Nephron progenitor cell (in vitro differentiated cells): ENCODE measurements at regions not wholly inside any gene's neighbourhood (a gene's known extent, or its start where the extent isn't known, plus 50 kb on each side); places are given as distances from the start of the nearest gene placed in this dataset.

Experiments
- DNase-seq: peaks from one replicate; pipeline ENCODE4 v3.0.0; 2021
- H3K27ac Mint-ChIP-seq: 2 replicates; pipeline ENCODE4 v1.8.0; 2021; ENCODE audit warnings: mild to moderate bottlenecking, moderate library complexity, mixed read lengths
- H3K27me3 Mint-ChIP-seq: 2 replicates; pipeline ENCODE4 v1.8.0; 2021; ENCODE audit warnings: mild to moderate bottlenecking, low read depth, mixed read lengths; ENCODE audit not compliant: poor library complexity
- H3K36me3 Mint-ChIP-seq: 2 replicates; pipeline ENCODE4 v1.8.0; 2021; ENCODE audit warnings: low read depth, mixed read lengths
- H3K4me1 Mint-ChIP-seq: 2 replicates; pipeline ENCODE4 v1.8.0; 2021; ENCODE audit warnings: mixed read lengths
- H3K4me3 Mint-ChIP-seq: 2 replicates; pipeline ENCODE4 v1.8.0; 2021; ENCODE audit warnings: mild to moderate bottlenecking, moderate library complexity, mixed read lengths
- H3K9me3 Mint-ChIP-seq: 2 replicates; pipeline ENCODE4 v1.8.0; 2021; ENCODE audit warnings: mild to moderate bottlenecking, moderate library complexity, mixed read lengths
- TF ChIP-seq, protein P1 (sequence below): fragments of 200-600 bp; sonication (generic); IDR thresholded peaks from 2 replicates; pipeline ENCODE4 v1.5.0; 2021; ENCODE audit warnings: antibody characterized with exemption

GRCh38 chr18:73617981-73618380, 529.7 kb downstream of the FBXO15 start:
- Mint-ChIP-seq H3K36me3 (no peaks in the 10 kb centered on the region), H3K9me3 (no peaks in the 10 kb centered on the region), H3K27ac (no peak overlapping the region), H3K4me1 (no peaks in the 10 kb centered on the region), H3K27me3 (peaks cover 12% of the 10 kb centered on the region), H3K4me3 (no peak overlapping the region)
- TF ChIP-seq, protein P1, sequence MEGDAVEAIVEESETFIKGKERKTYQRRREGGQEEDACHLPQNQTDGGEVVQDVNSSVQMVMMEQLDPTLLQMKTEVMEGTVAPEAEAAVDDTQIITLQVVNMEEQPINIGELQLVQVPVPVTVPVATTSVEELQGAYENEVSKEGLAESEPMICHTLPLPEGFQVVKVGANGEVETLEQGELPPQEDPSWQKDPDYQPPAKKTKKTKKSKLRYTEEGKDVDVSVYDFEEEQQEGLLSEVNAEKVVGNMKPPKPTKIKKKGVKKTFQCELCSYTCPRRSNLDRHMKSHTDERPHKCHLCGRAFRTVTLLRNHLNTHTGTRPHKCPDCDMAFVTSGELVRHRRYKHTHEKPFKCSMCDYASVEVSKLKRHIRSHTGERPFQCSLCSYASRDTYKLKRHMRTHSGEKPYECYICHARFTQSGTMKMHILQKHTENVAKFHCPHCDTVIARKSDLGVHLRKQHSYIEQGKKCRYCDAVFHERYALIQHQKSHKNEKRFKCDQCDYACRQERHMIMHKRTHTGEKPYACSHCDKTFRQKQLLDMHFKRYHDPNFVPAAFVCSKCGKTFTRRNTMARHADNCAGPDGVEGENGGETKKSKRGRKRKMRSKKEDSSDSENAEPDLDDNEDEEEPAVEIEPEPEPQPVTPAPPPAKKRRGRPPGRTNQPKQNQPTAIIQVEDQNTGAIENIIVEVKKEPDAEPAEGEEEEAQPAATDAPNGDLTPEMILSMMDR = no peak
- no peak for DNase-seq

GRCh38 chr18:73615506-73615905, 532.1 kb downstream of the FBXO15 start:
- H3K4me3 Mint-ChIP-seq = no peak overlapping the region
- H3K9me3 Mint-ChIP-seq = no peaks in the 10 kb centered on the region
- H3K36me3 Mint-ChIP-seq = no peaks in the 10 kb centered on the region
- H3K27ac Mint-ChIP-seq = no peak overlapping the region
- TF ChIP-seq, protein P1 = no peak
- H3K4me1 Mint-ChIP-seq = no peaks in the 10 kb centered on the region
- H3K27me3 Mint-ChIP-seq = peaks cover 8% of the 10 kb centered on the region
- DNase-seq = no peak

DNA sequence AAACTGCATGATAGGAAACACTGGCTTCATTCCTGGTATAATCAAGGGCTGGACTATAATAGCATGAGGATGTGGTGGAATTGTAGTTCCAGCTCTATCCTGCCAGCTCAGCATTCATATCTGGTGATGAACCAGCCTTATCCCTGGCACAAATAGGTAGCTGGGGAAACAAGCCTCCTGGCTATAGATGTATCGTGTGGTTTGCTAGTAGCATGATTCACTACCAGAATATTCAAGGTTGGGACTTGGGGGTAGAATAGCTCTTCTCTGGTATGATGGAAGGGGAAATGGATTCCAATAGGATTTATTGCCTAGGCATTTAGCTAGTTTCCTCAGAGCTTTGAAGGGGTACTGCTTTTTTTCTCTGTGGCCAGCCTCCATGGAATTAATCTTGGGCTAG, 532.8 kb downstream of the FBXO15 start:
- no peak for DNase-seq
- Mint-ChIP-seq H3K27ac (no peak overlapping the region), H3K9me3 (no peaks in the 10 kb centered on the region), H3K4me1 (no peaks in the 10 kb centered on the region), H3K4me3 (no peak overlapping the region), H3K27me3 (peaks cover 8% of the 10 kb centered on the region), H3K36me3 (no peaks in the 10 kb centered on the region)
- TF ChIP-seq, protein P1 = no peak

DNA sequence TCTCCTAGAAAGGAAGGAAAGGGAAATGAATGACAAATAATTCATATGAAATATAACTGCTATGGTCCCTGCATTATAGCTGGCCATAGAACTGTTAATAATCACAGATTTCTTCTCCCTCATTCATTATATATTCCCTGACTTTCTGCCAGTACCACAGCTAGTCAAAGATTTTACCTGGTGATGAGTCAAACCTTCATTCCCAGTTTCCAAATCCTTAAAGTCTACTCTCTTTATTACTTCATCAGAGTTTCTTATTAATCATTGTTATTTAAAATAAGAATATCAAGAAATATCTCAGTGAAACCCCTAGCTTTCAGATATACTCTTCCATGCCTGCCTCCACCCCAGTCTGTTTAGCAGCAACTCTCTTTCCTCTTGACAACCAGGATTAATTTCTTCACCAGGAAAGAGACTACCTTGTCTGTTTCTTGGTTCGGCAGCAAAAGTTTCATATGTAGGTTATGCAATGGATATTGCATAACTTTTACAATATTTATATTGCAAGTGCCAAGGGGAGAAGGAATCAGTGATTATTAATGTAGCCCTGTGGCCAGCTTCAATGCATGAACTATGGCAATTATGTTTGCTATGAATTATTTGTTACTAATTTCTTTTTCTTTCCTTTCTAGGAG, 533.8 kb downstream of the FBXO15 start:
- H3K27ac Mint-ChIP-seq = no peak overlapping the region
- H3K4me3 Mint-ChIP-seq = no peak overlapping the region
- no peaks in the 10 kb centered on the region for H3K4me1 Mint-ChIP-seq
- peaks cover 5% of the 10 kb centered on the region for H3K27me3 Mint-ChIP-seq
- H3K9me3 Mint-ChIP-seq = no peaks in the 10 kb centered on the region
- H3K36me3 Mint-ChIP-seq = no peaks in the 10 kb centered on the region
- TF ChIP-seq, protein P1 = no peak
- no peak for DNase-seq

DNA sequence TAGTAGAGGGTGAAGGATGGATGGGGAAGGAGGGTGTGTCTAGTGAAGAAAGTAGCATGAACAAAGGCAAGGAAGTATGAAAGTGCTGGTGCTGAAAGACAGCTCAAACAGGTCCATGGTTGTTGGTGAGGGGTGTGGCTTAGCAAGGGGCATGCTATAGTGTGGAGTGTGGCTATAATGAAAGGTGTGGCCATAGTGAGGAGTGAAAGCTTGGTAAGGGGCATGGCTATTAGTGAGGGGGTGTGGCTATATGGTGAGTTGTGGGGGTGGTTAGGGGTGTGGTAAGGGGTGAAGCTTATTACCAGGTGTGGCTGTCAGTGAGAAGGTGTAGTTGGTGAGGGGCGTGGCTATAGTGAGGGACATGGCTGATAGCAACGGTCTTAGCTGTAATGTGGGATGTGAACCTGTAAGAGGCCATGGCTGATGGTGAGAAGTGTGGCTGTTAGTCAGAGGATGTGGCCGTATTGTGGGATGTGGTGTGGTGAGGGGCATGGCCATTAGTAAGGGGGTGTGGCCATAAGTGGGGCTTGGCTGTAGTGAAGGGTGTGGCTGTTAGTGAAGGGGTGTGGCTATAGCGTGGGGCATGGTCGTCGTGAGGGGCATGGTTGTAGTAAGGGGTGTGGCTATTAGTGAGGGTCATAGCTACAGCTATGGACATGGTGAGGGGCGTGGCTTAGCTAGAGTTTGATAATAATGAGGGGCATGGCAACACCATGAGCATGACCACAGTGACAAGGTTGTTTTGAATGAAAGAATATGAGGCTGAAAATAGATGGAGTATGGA, 549.6 kb downstream of the FBXO15 start:
- no peak for DNase-seq
- Mint-ChIP-seq H3K27ac (no peak overlapping the region), H3K36me3 (no peaks in the 10 kb centered on the region), H3K4me3 (no peak overlapping the region), H3K4me1 (no peaks in the 10 kb centered on the region), H3K9me3 (no peaks in the 10 kb centered on the region), H3K27me3 (peaks cover 3% of the 10 kb centered on the region)
- TF ChIP-seq, protein P1 = no peak

- Mint-ChIP-seq H3K36me3 (no peaks in the 10 kb centered on the region), H3K9me3 (no peaks in the 10 kb centered on the region), H3K27me3 (peaks cover 3% of the 10 kb centered on the region), H3K27ac (no peak overlapping the region), H3K4me1 (no peaks in the 10 kb centered on the region), H3K4me3 (no peak overlapping the region)
- no peak for DNase-seq
- TF ChIP-seq, protein P1 = no peak
Measured at GRCh38 chr18:73594749-73595148, 552.9 kb downstream of the FBXO15 start.
